ENCODE measurements at regions not wholly inside any gene's neighbourhood (a gene's known extent, or its start where the extent isn't known, plus 50 kb on each side); places are given as distances from the start of the nearest gene placed in this dataset.

- Histone ChIP-seq H3K4me1 (ENCODE audit: control insufficient read depth, insufficient read depth, low read length) (no peaks in the 10 kb centered on the region), H3K27ac (ENCODE audit: extremely low read depth, low read depth, low read length) (no peak overlapping the region), H3K36me3 (ENCODE audit: control insufficient read depth in 2 of 2, insufficient read depth in 1 of 2, low read length in 2 of 2) (no peaks in the 10 kb centered on the region), H3K4me3 (ENCODE audit: low read depth, low read length) (no peak overlapping the region), H3K9me3 (ENCODE audit: control insufficient read depth, insufficient read depth, low read depth, low read length) (no peaks in the 10 kb centered on the region)
- POLR2A ChIA-PET = no interaction called here
- CTCF ChIA-PET = no interaction called here
- TF ChIP-seq GLIS1 (tag by site-specific recombination; IDR thresholded peaks at IDR 0.05) = no peak
Measured at GRCh38 chr18:67043276-67043675, 439.4 kb upstream of the CDH19 start.

GRCh38 chr18:67041334-67041733 is 437.4 kb upstream of the CDH19 start:
- Histone ChIP-seq H3K4me3 (ENCODE audit: low read depth, low read length) (no peak overlapping the region), H3K27ac (ENCODE audit: extremely low read depth, low read depth, low read length) (no peak overlapping the region), H3K4me1 (ENCODE audit: control insufficient read depth, insufficient read depth, low read length) (no peaks in the 10 kb centered on the region), H3K9me3 (ENCODE audit: control insufficient read depth, insufficient read depth, low read depth, low read length) (no peaks in the 10 kb centered on the region), H3K36me3 (ENCODE audit: control insufficient read depth in 2 of 2, insufficient read depth in 1 of 2, low read length in 2 of 2) (no peaks in the 10 kb centered on the region)
- ChIA-PET POLR2A (no interaction called here), CTCF (no interaction called here)
- TF ChIP-seq ZNF664 (tag by site-specific recombination; IDR thresholded peaks at IDR 0.05) (no peak), ZSCAN4 (tag by site-specific recombination; IDR thresholded peaks at IDR 0.05) (no peak), ZNF362 (tag by site-specific recombination; IDR thresholded peaks at IDR 0.05) (no peak), GLI4 (tag by site-specific recombination; IDR thresholded peaks at IDR 0.05) (no peak), ZNF311 (tag by site-specific recombination; IDR thresholded peaks at IDR 0.05; ENCODE audit: borderline replicate concordance) (no peak), IKZF3 (tag by site-specific recombination; IDR thresholded peaks at IDR 0.05) (no peak), ZNF175 (tag by site-specific recombination; IDR thresholded peaks at IDR 0.05) (no peak), ZNF501 (tag by site-specific recombination; IDR thresholded peaks at IDR 0.05) (no peak), HOXA7 (CRISPR knock-in tag; IDR thresholded peaks at IDR 0.05; ENCODE audit: borderline replicate concordance) (no peak), SCRT1 (tag by site-specific recombination; IDR thresholded peaks at IDR 0.05; ENCODE audit: borderline replicate concordance) (no peak), ZBTB49 (tag by site-specific recombination; IDR thresholded peaks at IDR 0.05; ENCODE audit: low read depth) (no peak)

GRCh38 chr18:67035026-67035425 is 431.1 kb upstream of the CDH19 start:
- TF ChIP-seq SETDB1 (IDR thresholded peaks at IDR 0.05; ENCODE audit: insufficient read length, low read length) (no peak), ZNF37A (tag by site-specific recombination; IDR thresholded peaks at IDR 0.05) (no peak)
- no peaks in the 10 kb centered on the region for H3K36me3 ChIP-seq (ENCODE audit: control insufficient read depth in 2 of 2, insufficient read depth in 1 of 2, low read length in 2 of 2)
- CTCF ChIA-PET = no interaction called here
- H3K4me3 ChIP-seq (ENCODE audit: low read depth, low read length) = no peak overlapping the region
- no peaks in the 10 kb centered on the region for H3K4me1 ChIP-seq (ENCODE audit: control insufficient read depth, insufficient read depth, low read length)
- POLR2A ChIA-PET = no interaction called here
- no peaks in the 10 kb centered on the region for H3K9me3 ChIP-seq (ENCODE audit: control insufficient read depth, insufficient read depth, low read depth, low read length)
- no peak overlapping the region for H3K27ac ChIP-seq (ENCODE audit: extremely low read depth, low read depth, low read length)

- no peak overlapping the region for H3K4me3 ChIP-seq (ENCODE audit: low read depth, low read length)
- H3K27ac ChIP-seq (ENCODE audit: extremely low read depth, low read depth, low read length) = no peak overlapping the region
- TF ChIP-seq ZNF23 (tag by site-specific recombination; IDR thresholded peaks at IDR 0.05; ENCODE audit: borderline replicate concordance) = no peak
- TF ChIP-seq TRIM28 (IDR thresholded peaks at IDR 0.05; ENCODE audit: borderline replicate concordance, low read length) = no peak
- TF ChIP-seq MZF1 (tag by site-specific recombination; IDR thresholded peaks at IDR 0.05; ENCODE audit: borderline replicate concordance) = no peak
- no peak for TF ChIP-seq OSR2 (tag by site-specific recombination; IDR thresholded peaks at IDR 0.05)
- no peak for TF ChIP-seq ZNF561 (tag by site-specific recombination; IDR thresholded peaks at IDR 0.05; ENCODE audit: borderline replicate concordance)
- TF ChIP-seq ZNF169 (tag by site-specific recombination; IDR thresholded peaks at IDR 0.05) = no peak
- H3K4me1 ChIP-seq (ENCODE audit: control insufficient read depth, insufficient read depth, low read length) = no peaks in the 10 kb centered on the region
- H3K36me3 ChIP-seq (ENCODE audit: control insufficient read depth in 2 of 2, insufficient read depth in 1 of 2, low read length in 2 of 2) = no peaks in the 10 kb centered on the region
- H3K9me3 ChIP-seq (ENCODE audit: control insufficient read depth, insufficient read depth, low read depth, low read length) = no peaks in the 10 kb centered on the region
- ChIA-PET POLR2A (no interaction called here), CTCF (interaction anchor here (0.6 kb wide), 1 partner anchor 1298 kb away, joined by 3 read pairs; no protein-coding TSS in a partner anchor)
Measured at GRCh38 chr18:67023059-67023458, 419.2 kb upstream of the CDH19 start.
